ENCODE measurements at regions not wholly inside any gene's neighbourhood (a gene's known extent, or its start where the extent isn't known, plus 50 kb on each side); places are given as distances from the start of the nearest gene placed in this dataset.

DNA sequence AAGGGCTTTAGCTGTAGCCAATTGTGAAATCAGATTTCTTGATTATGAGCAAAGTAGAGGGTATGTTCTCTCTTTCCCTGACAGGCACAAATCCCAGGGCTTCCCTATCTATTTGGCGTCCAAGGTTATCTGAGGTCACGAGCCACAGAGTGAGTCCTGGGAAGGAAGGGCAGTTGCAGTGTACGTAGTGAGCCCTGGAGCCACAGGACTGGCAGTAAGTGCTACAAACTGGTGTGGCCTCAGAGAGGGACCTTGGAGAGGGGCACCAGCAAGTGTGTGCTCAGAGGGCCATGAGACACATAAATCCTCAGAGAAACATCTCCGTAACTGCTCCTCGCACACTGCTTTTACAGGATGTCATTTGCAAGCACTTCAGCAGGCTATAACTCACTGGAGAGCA, 115.5 kb upstream of the SH3BP4 start:
- H3K4me1 ChIP-seq (ENCODE audit: insufficient read depth, low read length, severe bottlenecking): no peaks in the 10 kb centered on the region
- no peaks in the 10 kb centered on the region for H3K36me3 ChIP-seq (ENCODE audit: insufficient read depth, low read length)
- no peaks in the 10 kb centered on the region for H3F3A ChIP-seq (ENCODE audit: insufficient read depth, low read length)
- no peaks in the 10 kb centered on the region for H3K79me2 ChIP-seq (ENCODE audit: insufficient read depth, low read length)
- no peak overlapping the region for H3K9ac ChIP-seq (ENCODE audit: low read length)
- H3K9me2 ChIP-seq (ENCODE audit: low read depth, low read length): no peaks in the 10 kb centered on the region
- H3K27me3 ChIP-seq (ENCODE audit: insufficient read depth, low read length): no peaks in the 10 kb centered on the region
- TF ChIP-seq, protein P1, sequence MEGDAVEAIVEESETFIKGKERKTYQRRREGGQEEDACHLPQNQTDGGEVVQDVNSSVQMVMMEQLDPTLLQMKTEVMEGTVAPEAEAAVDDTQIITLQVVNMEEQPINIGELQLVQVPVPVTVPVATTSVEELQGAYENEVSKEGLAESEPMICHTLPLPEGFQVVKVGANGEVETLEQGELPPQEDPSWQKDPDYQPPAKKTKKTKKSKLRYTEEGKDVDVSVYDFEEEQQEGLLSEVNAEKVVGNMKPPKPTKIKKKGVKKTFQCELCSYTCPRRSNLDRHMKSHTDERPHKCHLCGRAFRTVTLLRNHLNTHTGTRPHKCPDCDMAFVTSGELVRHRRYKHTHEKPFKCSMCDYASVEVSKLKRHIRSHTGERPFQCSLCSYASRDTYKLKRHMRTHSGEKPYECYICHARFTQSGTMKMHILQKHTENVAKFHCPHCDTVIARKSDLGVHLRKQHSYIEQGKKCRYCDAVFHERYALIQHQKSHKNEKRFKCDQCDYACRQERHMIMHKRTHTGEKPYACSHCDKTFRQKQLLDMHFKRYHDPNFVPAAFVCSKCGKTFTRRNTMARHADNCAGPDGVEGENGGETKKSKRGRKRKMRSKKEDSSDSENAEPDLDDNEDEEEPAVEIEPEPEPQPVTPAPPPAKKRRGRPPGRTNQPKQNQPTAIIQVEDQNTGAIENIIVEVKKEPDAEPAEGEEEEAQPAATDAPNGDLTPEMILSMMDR (IDR thresholded peaks at IDR 0.05; ENCODE audit: low read length): no peak
- TF ChIP-seq EZH2 (IDR thresholded peaks at IDR 0.05; ENCODE audit: borderline replicate concordance, low read length): no peak
- no peak overlapping the region for H2AFZ ChIP-seq (ENCODE audit: low read length)
- no peak overlapping the region for H3K27ac ChIP-seq (ENCODE audit: low read depth, low read length, poor library complexity, severe bottlenecking)
- H3K9me3 ChIP-seq (ENCODE audit: low read length): no peaks in the 10 kb centered on the region
- no peaks in the 10 kb centered on the region for H4K20me1 ChIP-seq (ENCODE audit: insufficient read depth, low read length)
- no peak overlapping the region for H3K4me3 ChIP-seq (ENCODE audit: low read depth, low read length, poor library complexity, severe bottlenecking)
- H3K4me2 ChIP-seq (ENCODE audit: low read length): no peak overlapping the region

DNA sequence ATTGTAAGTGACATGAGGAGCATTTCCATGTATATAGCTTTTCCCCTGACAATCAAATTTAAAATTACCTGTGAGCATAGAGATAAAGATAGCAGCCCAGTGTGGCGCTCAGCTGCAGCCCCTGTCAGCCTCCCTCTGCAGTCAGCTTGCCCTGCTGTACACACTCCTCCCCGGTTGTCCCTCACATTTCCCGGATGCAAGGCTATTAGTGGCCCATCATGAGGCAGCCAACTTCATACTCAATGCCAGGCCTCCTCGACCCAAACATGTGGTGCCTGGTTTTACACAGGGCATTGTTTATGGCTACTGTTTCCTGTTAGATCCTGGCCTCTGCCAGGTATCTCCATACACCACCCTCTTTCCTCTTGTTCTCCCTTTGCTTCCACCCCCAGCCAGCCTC, 116.1 kb upstream of the SH3BP4 start:
- TF ChIP-seq EZH2 (IDR thresholded peaks at IDR 0.05; ENCODE audit: borderline replicate concordance, low read length): no peak
- TF ChIP-seq, protein P1 (IDR thresholded peaks at IDR 0.05; ENCODE audit: low read length): no peak
- Histone ChIP-seq H3K36me3 (ENCODE audit: insufficient read depth, low read length) (no peaks in the 10 kb centered on the region), H3K4me2 (ENCODE audit: low read length) (no peak overlapping the region), H3K27ac (ENCODE audit: low read depth, low read length, poor library complexity, severe bottlenecking) (no peak overlapping the region), H4K20me1 (ENCODE audit: insufficient read depth, low read length) (no peaks in the 10 kb centered on the region), H3K9me2 (ENCODE audit: low read depth, low read length) (no peaks in the 10 kb centered on the region), H2AFZ (ENCODE audit: low read length) (no peak overlapping the region), H3F3A (ENCODE audit: insufficient read depth, low read length) (no peaks in the 10 kb centered on the region), H3K9ac (ENCODE audit: low read length) (no peak overlapping the region), H3K27me3 (ENCODE audit: insufficient read depth, low read length) (no peaks in the 10 kb centered on the region), H3K4me3 (ENCODE audit: low read depth, low read length, poor library complexity, severe bottlenecking) (no peak overlapping the region), H3K4me1 (ENCODE audit: insufficient read depth, low read length, severe bottlenecking) (no peaks in the 10 kb centered on the region), H3K9me3 (ENCODE audit: low read length) (no peaks in the 10 kb centered on the region), H3K79me2 (ENCODE audit: insufficient read depth, low read length) (no peaks in the 10 kb centered on the region)

DNA sequence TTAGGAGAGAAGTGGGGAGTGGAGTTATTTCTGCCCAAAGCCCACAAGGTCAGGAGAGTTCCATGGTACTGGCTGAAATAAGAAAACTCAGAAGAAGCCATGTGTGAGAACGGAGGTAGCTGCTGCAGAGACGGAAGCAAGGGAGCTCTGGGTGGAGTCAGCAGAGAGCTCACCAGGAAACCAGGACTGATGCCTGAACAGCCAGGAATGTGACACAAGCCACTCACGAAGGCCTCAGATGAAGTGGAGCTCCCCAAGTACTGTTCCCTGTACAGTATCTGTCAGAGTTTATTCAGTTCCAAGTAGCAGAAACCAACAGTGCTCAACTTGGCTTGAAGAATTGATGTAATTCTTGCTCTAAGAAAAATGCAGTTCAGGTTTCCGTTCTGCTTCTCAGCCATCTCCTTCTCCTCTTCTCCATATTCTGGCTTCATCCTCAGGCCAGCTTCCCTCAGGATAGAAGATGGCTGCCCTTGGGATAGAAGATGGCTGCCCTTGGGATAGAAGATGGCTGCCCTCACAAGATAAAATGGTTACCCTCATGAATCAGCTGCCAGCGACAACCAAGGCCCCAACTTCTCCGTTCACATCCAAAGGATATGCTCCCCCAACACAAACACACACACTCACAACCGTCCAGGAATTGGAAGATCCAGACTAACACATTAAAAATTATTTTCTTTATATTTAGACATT, 117.4 kb upstream of the SH3BP4 start:
- H3K9me2 ChIP-seq (ENCODE audit: low read depth, low read length): no peaks in the 10 kb centered on the region
- no peaks in the 10 kb centered on the region for H3K9me3 ChIP-seq (ENCODE audit: low read length)
- H3K4me2 ChIP-seq (ENCODE audit: low read length): no peak overlapping the region
- no peak overlapping the region for H2AFZ ChIP-seq (ENCODE audit: low read length)
- H4K20me1 ChIP-seq (ENCODE audit: insufficient read depth, low read length): no peaks in the 10 kb centered on the region
- TF ChIP-seq EZH2 (IDR thresholded peaks at IDR 0.05; ENCODE audit: borderline replicate concordance, low read length): no peak
- TF ChIP-seq, protein P1 (IDR thresholded peaks at IDR 0.05; ENCODE audit: low read length): no peak
- H3K4me1 ChIP-seq (ENCODE audit: insufficient read depth, low read length, severe bottlenecking): no peaks in the 10 kb centered on the region
- no peak overlapping the region for H3K4me3 ChIP-seq (ENCODE audit: low read depth, low read length, poor library complexity, severe bottlenecking)
- H3K36me3 ChIP-seq (ENCODE audit: insufficient read depth, low read length): no peaks in the 10 kb centered on the region
- H3K27me3 ChIP-seq (ENCODE audit: insufficient read depth, low read length): no peaks in the 10 kb centered on the region
- H3K9ac ChIP-seq (ENCODE audit: low read length): no peak overlapping the region
- no peaks in the 10 kb centered on the region for H3F3A ChIP-seq (ENCODE audit: insufficient read depth, low read length)
- no peaks in the 10 kb centered on the region for H3K79me2 ChIP-seq (ENCODE audit: insufficient read depth, low read length)
- no peak overlapping the region for H3K27ac ChIP-seq (ENCODE audit: low read depth, low read length, poor library complexity, severe bottlenecking)

All from OCI-LY1 (cell line).